Naive thymus-derived CD4-positive, alpha-beta T cell (primary cell): ENCODE measurements at regions not wholly inside any gene's neighbourhood (a gene's known extent, or its start where the extent isn't known, plus 50 kb on each side); places are given as distances from the start of the nearest gene placed in this dataset.
"Not testable (repeated sequence)": the region's sequence is repeated elsewhere in the genome, so short reads cannot be mapped to it uniquely, and the experiment has no call there.

ENCODE experiments used
- ATAC-seq: fragments of 150-1000 bp; cut with Tn5 transposase; 2 replicates; pipeline ENCODE4 v1.10.0; 2021; ENCODE audit warnings: mild to moderate bottlenecking, moderate library complexity
- CTCF ChIA-PET: fragments of 350-600 bp; sonication (Branson Sonifier 250); formaldehyde crosslinking; loops from one replicate; lab custom pipeline; 2021; ENCODE audit warnings: antibody characterized with exemption; lab: Charles Lee
- POLR2A ChIA-PET: fragments of 350-600 bp; sonication (Branson Sonifier 250); formaldehyde crosslinking; loops from one replicate; lab custom pipeline; 2021; ENCODE audit warnings: antibody characterized with exemption, inconsistent platforms; lab: Charles Lee
- DNase-seq, 9 donors: peaks; one replicate each; pipeline versions ENCODE4 v3.0.0 to v3.0.0-alpha.2; 2020 to 2022; ENCODE audit warnings: mixed read lengths in 1 of 9
- H3K27ac ChIP-seq: one replicate; pipeline ENCODE4 v1.7.0; 2013; ENCODE audit warnings: mild to moderate bottlenecking, low read depth, low read length, moderate library complexity
- H3K27me3 ChIP-seq, 2 donors: one replicate each; pipeline ENCODE4 v1.7.0; 2013; ENCODE audit warnings: low read length in 2 of 2, mild to moderate bottlenecking in 2 of 2, moderate library complexity in 2 of 2; ENCODE audit not compliant: control insufficient read depth in 2 of 2, insufficient read depth in 2 of 2
- H3K36me3 ChIP-seq, 3 experiments: 1 replicate in 2 of 3; 2 replicates in 1 of 3; pipeline ENCODE4 v1.7.0; 2013; ENCODE audit warnings: low read length in 3 of 3, mild to moderate bottlenecking in 3 of 3, moderate library complexity in 1 of 3; ENCODE audit not compliant: insufficient read depth in 3 of 3, control insufficient read depth in 2 of 3
- H3K4me1 ChIP-seq, 2 donors: one replicate each; pipeline ENCODE4 v1.7.0; 2013; ENCODE audit warnings: low read length in 2 of 2, mild to moderate bottlenecking in 2 of 2, moderate library complexity in 1 of 2; ENCODE audit not compliant: control insufficient read depth in 2 of 2, insufficient read depth in 2 of 2
- H3K4me3 ChIP-seq: 2 replicates; pipeline ENCODE4 v1.7.0; 2013; ENCODE audit warnings: mild to moderate bottlenecking, low read length
- H3K9me3 ChIP-seq, 3 experiments: 1 replicate in 2 of 3; 2 replicates in 1 of 3; pipeline ENCODE4 v1.7.0; 2013; ENCODE audit warnings: low read length in 3 of 3; ENCODE audit not compliant: control insufficient read depth in 2 of 3
- H3K27ac Mint-ChIP-seq, 9 donors: one replicate each; pipeline ENCODE4 v1.8.0; 2020 to 2022; ENCODE audit warnings: mixed read lengths in 9 of 9, mild to moderate bottlenecking in 8 of 9, moderate library complexity in 5 of 9, inconsistent platforms in 2 of 9
- H3K27me3 Mint-ChIP-seq, 5 donors: one replicate each; pipeline ENCODE4 v1.8.0; 2021 to 2022; ENCODE audit warnings: mixed read lengths in 5 of 5, mild to moderate bottlenecking in 1 of 5
- H3K36me3 Mint-ChIP-seq, 5 donors: one replicate each; pipeline ENCODE4 v1.8.0; 2020 to 2022; ENCODE audit warnings: mixed read lengths in 5 of 5, mild to moderate bottlenecking in 3 of 5, inconsistent platforms in 1 of 5
- H3K4me1 Mint-ChIP-seq, 7 donors: one replicate each; pipeline ENCODE4 v1.8.0; 2020 to 2022; ENCODE audit warnings: mixed read lengths in 7 of 7, mild to moderate bottlenecking in 3 of 7, inconsistent platforms in 1 of 7
- H3K4me3 Mint-ChIP-seq, 10 donors: one replicate each; pipeline ENCODE4 v1.8.0; 2020 to 2022; ENCODE audit warnings: mild to moderate bottlenecking in 10 of 10, mixed read lengths in 10 of 10, moderate library complexity in 6 of 10, inconsistent platforms in 2 of 10
- H3K9me3 Mint-ChIP-seq, 11 donors: one replicate each; pipeline ENCODE4 v1.8.0; 2020 to 2022; ENCODE audit warnings: mixed read lengths in 11 of 11, mild to moderate bottlenecking in 4 of 11, inconsistent platforms in 1 of 11, moderate library complexity in 1 of 11
- intact Hi-C, 2 donors: fragments of 100-400 bp; cut with micrococcal nuclease; formaldehyde crosslinking; loops; one replicate each; pipeline ENCODE4 v1.15.1; 2023

- H3K27ac Mint-ChIP-seq, H3K27me3 ChIP-seq, ATAC-seq, H3K36me3 Mint-ChIP-seq, H3K9me3 ChIP-seq, H3K4me3 ChIP-seq, intact Hi-C loops, H3K36me3 ChIP-seq, H3K4me1 ChIP-seq, POLR2A ChIA-PET, H3K27me3 Mint-ChIP-seq, CTCF ChIA-PET, H3K4me1 Mint-ChIP-seq, H3K9me3 Mint-ChIP-seq, H3K27ac ChIP-seq, H3K4me3 Mint-ChIP-seq, DNase-seq: not testable (repeated sequence)
Measured at GRCh38 chr14:105668471-105669230, 142.3 kb downstream of the TMEM121 start.

GRCh38 chr14:105669231-105669610, 142.8 kb downstream of the TMEM121 start:
- H3K27me3 ChIP-seq, H3K4me1 Mint-ChIP-seq, H3K4me3 ChIP-seq, ATAC-seq, H3K27ac Mint-ChIP-seq, H3K4me1 ChIP-seq, H3K27ac ChIP-seq, POLR2A ChIA-PET, CTCF ChIA-PET, H3K4me3 Mint-ChIP-seq, H3K9me3 ChIP-seq, intact Hi-C loops, DNase-seq, H3K36me3 ChIP-seq, H3K27me3 Mint-ChIP-seq, H3K36me3 Mint-ChIP-seq, H3K9me3 Mint-ChIP-seq: not testable (repeated sequence)

GRCh38 chr14:105669646-105670045, 143.3 kb downstream of the TMEM121 start:
- H3K27me3 Mint-ChIP-seq, H3K9me3 Mint-ChIP-seq, ATAC-seq, H3K9me3 ChIP-seq, H3K36me3 Mint-ChIP-seq, H3K4me1 Mint-ChIP-seq, H3K27ac Mint-ChIP-seq, H3K27ac ChIP-seq, POLR2A ChIA-PET, H3K4me1 ChIP-seq, H3K36me3 ChIP-seq, CTCF ChIA-PET, DNase-seq, H3K4me3 ChIP-seq, H3K4me3 Mint-ChIP-seq, H3K27me3 ChIP-seq: not testable (repeated sequence)
- intact Hi-C loops = loop anchor here (10.0 kb wide), 2 partner anchors 275 to 345 kb away; no protein-coding TSS in a partner anchor

- H3K27me3 ChIP-seq, H3K36me3 ChIP-seq, H3K4me1 Mint-ChIP-seq, H3K27ac Mint-ChIP-seq, H3K36me3 Mint-ChIP-seq, DNase-seq, POLR2A ChIA-PET, CTCF ChIA-PET, H3K27me3 Mint-ChIP-seq, H3K4me1 ChIP-seq, H3K27ac ChIP-seq, H3K4me3 ChIP-seq, H3K9me3 ChIP-seq, H3K4me3 Mint-ChIP-seq, H3K9me3 Mint-ChIP-seq, ATAC-seq: not testable (repeated sequence)
- intact Hi-C loops = loop anchor here (10.0 kb wide), 2 partner anchors 272 to 342 kb away; no protein-coding TSS in a partner anchor
Measured at GRCh38 chr14:105672450-105673200, 146.2 kb downstream of the TMEM121 start.

GRCh38 chr14:105675433-105675832, 149.1 kb downstream of the TMEM121 start:
- H3K36me3 ChIP-seq, H3K27me3 Mint-ChIP-seq, H3K27me3 ChIP-seq, H3K4me1 Mint-ChIP-seq, DNase-seq, H3K4me3 Mint-ChIP-seq, H3K27ac Mint-ChIP-seq, H3K9me3 Mint-ChIP-seq, POLR2A ChIA-PET, H3K27ac ChIP-seq, H3K9me3 ChIP-seq, H3K4me3 ChIP-seq, H3K36me3 Mint-ChIP-seq, ATAC-seq, H3K4me1 ChIP-seq, CTCF ChIA-PET: not testable (repeated sequence)
- intact Hi-C loops = loop anchor here (5.0 to 10.0 kb wide), 3 partner anchors 269 to 387 kb away; no protein-coding TSS in a partner anchor

GRCh38 chr14:105675905-105676670, 149.7 kb downstream of the TMEM121 start:
- H3K4me3 Mint-ChIP-seq, ATAC-seq, DNase-seq, H3K9me3 ChIP-seq, POLR2A ChIA-PET, H3K4me1 Mint-ChIP-seq, H3K27ac ChIP-seq, H3K9me3 Mint-ChIP-seq, H3K27me3 Mint-ChIP-seq, H3K4me3 ChIP-seq, H3K36me3 ChIP-seq, H3K27me3 ChIP-seq, H3K36me3 Mint-ChIP-seq, CTCF ChIA-PET, H3K4me1 ChIP-seq: not testable (repeated sequence)
- intact Hi-C loops = loop anchor here (5.0 to 10.0 kb wide), 3 partner anchors 269 to 386 kb away; no protein-coding TSS in a partner anchor
- H3K27ac Mint-ChIP-seq = peak overlapping the region in 1 of 9 donors; percentile 11
